ENCODE measurements at regions not wholly inside any gene's neighbourhood (a gene's known extent, or its start where the extent isn't known, plus 50 kb on each side); places are given as distances from the start of the nearest gene placed in this dataset.

DNA sequence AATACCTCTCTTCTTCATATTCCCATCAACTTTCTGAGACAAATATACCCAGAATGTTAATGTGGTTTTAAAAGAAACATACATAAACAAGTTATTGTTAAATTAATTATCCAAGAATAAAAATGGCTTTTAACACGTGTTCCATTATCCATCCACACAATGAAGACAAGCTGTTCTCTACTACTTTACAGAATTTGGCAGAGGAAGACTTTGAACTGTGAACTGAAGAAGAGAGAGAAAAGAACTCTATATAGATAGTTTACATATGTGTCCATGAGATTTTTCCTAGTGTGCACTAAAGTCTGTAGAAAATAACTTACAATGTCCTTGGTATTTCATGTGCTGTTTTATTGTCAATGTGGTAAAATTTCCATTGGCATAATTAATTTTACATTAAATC, 207.0 kb upstream of the COL3A1 start:
- Histone ChIP-seq H3K9me2 (ENCODE audit: insufficient read depth) (no peaks in the 10 kb centered on the region), H2AFZ (no peak overlapping the region), H3K4me1 (replicated peaks; ENCODE audit: insufficient read depth) (no peaks in the 10 kb centered on the region), H3K79me2 (ENCODE audit: low read depth) (no peaks in the 10 kb centered on the region), H4K20me1 (ENCODE audit: insufficient read depth) (no peaks in the 10 kb centered on the region), H3K27ac (no peak overlapping the region), H3K4me3 (no peak overlapping the region), H3K4me2 (no peak overlapping the region), H3K36me3 (ENCODE audit: low read depth) (no peaks in the 10 kb centered on the region), H3K27me3 (ENCODE audit: insufficient read depth, low read depth) (no peaks in the 10 kb centered on the region), H3K9me3 (ENCODE audit: insufficient read depth, low read depth) (no peaks in the 10 kb centered on the region), H3F3A (ENCODE audit: insufficient read depth, low read depth) (no peaks in the 10 kb centered on the region)
- intact Hi-C loops (cut with micrococcal nuclease; ENCODE audit: unreplicated experiment) = no loop called here
- ChIA-PET POLR2A (ENCODE audit: unreplicated experiment) (no interaction called here), CTCF (no interaction called here)
- no peak for TF ChIP-seq EZH2 (IDR thresholded peaks at IDR 0.05; ENCODE audit: low read depth)
- TF ChIP-seq, protein P1, sequence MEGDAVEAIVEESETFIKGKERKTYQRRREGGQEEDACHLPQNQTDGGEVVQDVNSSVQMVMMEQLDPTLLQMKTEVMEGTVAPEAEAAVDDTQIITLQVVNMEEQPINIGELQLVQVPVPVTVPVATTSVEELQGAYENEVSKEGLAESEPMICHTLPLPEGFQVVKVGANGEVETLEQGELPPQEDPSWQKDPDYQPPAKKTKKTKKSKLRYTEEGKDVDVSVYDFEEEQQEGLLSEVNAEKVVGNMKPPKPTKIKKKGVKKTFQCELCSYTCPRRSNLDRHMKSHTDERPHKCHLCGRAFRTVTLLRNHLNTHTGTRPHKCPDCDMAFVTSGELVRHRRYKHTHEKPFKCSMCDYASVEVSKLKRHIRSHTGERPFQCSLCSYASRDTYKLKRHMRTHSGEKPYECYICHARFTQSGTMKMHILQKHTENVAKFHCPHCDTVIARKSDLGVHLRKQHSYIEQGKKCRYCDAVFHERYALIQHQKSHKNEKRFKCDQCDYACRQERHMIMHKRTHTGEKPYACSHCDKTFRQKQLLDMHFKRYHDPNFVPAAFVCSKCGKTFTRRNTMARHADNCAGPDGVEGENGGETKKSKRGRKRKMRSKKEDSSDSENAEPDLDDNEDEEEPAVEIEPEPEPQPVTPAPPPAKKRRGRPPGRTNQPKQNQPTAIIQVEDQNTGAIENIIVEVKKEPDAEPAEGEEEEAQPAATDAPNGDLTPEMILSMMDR (conservative IDR thresholded peaks at IDR 0.05) = no peak
- no TSS peak for BruUV-seq (replicated peaks)
- no peak for DNase-seq

GRCh38 chr2:188770296-188770695, 203.9 kb upstream of the COL3A1 start:
- CTCF ChIA-PET = no interaction called here
- H4K20me1 ChIP-seq (ENCODE audit: insufficient read depth) = no peaks in the 10 kb centered on the region
- H3K27me3 ChIP-seq (ENCODE audit: insufficient read depth, low read depth) = no peaks in the 10 kb centered on the region
- H3K27ac ChIP-seq = no peak overlapping the region
- intact Hi-C loops (cut with micrococcal nuclease; ENCODE audit: unreplicated experiment) = no loop called here
- H3F3A ChIP-seq (ENCODE audit: insufficient read depth, low read depth) = no peaks in the 10 kb centered on the region
- no peak overlapping the region for H3K4me2 ChIP-seq
- POLR2A ChIA-PET (ENCODE audit: unreplicated experiment) = no interaction called here
- H3K9me2 ChIP-seq (ENCODE audit: insufficient read depth) = no peaks in the 10 kb centered on the region
- no peaks in the 10 kb centered on the region for H3K4me1 ChIP-seq (replicated peaks; ENCODE audit: insufficient read depth)
- no peaks in the 10 kb centered on the region for H3K36me3 ChIP-seq (ENCODE audit: low read depth)
- BruUV-seq (replicated peaks) = no TSS peak
- no peak overlapping the region for H3K4me3 ChIP-seq
- H3K79me2 ChIP-seq (ENCODE audit: low read depth) = no peaks in the 10 kb centered on the region
- no peaks in the 10 kb centered on the region for H3K9me3 ChIP-seq (ENCODE audit: insufficient read depth, low read depth)
- no peak for DNase-seq
- no peak for TF ChIP-seq EZH2 (IDR thresholded peaks at IDR 0.05; ENCODE audit: low read depth)
- TF ChIP-seq, protein P1 (conservative IDR thresholded peaks at IDR 0.05) = no peak
- no peak overlapping the region for H2AFZ ChIP-seq

DNA sequence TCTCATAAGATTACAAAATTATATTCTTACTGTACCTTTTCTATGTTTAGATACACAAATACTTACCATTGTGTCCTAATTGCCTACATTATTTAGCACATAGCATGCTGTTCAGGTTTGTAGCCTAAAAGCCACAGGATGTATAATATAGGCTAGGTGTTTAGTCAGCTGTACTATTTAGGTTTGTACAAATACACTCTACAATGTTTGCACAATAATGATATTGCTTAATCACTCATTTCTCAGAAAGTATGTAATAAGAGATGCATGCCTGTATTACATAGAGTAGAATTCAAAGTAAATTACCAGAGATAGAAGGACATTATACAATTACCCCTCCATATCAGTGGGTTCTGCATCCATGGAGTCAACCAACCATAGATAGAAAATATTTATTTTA, 201.1 kb upstream of the COL3A1 start:
- no peak for TF ChIP-seq EZH2 (IDR thresholded peaks at IDR 0.05; ENCODE audit: low read depth)
- TF ChIP-seq, protein P1 (conservative IDR thresholded peaks at IDR 0.05) = no peak
- no peak overlapping the region for H3K4me2 ChIP-seq
- H3K9me2 ChIP-seq (ENCODE audit: insufficient read depth) = no peaks in the 10 kb centered on the region
- intact Hi-C loops (cut with micrococcal nuclease; ENCODE audit: unreplicated experiment) = no loop called here
- no peak overlapping the region for H3K27ac ChIP-seq
- no peak overlapping the region for H2AFZ ChIP-seq
- no peak overlapping the region for H3K4me3 ChIP-seq
- peaks cover 3% of the 10 kb centered on the region; the same call in 1 of the 2 replicates for H4K20me1 ChIP-seq (ENCODE audit: insufficient read depth)
- H3F3A ChIP-seq (ENCODE audit: insufficient read depth, low read depth) = no peaks in the 10 kb centered on the region
- BruUV-seq (replicated peaks) = no TSS peak
- H3K4me1 ChIP-seq (replicated peaks; ENCODE audit: insufficient read depth) = no peaks in the 10 kb centered on the region
- ChIA-PET CTCF (no interaction called here), POLR2A (ENCODE audit: unreplicated experiment) (no interaction called here)
- H3K79me2 ChIP-seq (ENCODE audit: low read depth) = no peaks in the 10 kb centered on the region
- H3K36me3 ChIP-seq (ENCODE audit: low read depth) = no peaks in the 10 kb centered on the region
- H3K9me3 ChIP-seq (ENCODE audit: insufficient read depth, low read depth) = no peaks in the 10 kb centered on the region
- DNase-seq = peak in 1 of 2 experiments; percentile 35
- no peaks in the 10 kb centered on the region for H3K27me3 ChIP-seq (ENCODE audit: insufficient read depth, low read depth)
